ENCODE measurements at regions not wholly inside any gene's neighbourhood (a gene's known extent, or its start where the extent isn't known, plus 50 kb on each side); places are given as distances from the start of the nearest gene placed in this dataset.

DNA sequence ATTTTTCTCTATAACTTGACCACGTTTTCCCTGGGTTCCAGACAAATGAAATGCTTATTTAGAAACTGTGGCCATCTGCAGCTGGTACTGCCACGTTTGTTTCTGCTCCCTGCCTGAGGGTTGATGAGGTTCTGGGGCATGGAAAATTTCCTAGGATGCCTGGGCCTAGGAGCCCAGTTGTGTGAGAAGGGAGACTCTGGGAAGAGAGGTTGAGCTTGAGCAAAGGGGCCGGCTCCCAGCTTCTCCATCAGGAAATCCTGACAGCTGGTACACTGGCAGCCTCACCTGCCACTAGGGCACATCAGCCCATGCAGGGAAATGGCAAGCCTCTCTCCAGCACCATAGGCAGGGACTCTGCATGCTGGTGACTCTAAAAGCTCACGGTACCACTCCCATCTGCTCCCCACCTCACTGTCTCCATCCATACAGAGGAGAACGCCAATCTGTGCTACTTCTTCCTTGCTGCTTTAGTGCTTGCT, 165.4 kb upstream of the PPP2R3A start:
- no peak for TF ChIP-seq POLR2AphosphoS5 (IDR thresholded peaks at IDR 0.05; ENCODE audit: low read depth, low read length)
- no peak for TF ChIP-seq POLR2A (IDR thresholded peaks at IDR 0.05; ENCODE audit: low read depth, low read length)

Measured in GM12891 (cell line).